ENCODE measurements at regions not wholly inside any gene's neighbourhood (a gene's known extent, or its start where the extent isn't known, plus 50 kb on each side); places are given as distances from the start of the nearest gene placed in this dataset.

DNA sequence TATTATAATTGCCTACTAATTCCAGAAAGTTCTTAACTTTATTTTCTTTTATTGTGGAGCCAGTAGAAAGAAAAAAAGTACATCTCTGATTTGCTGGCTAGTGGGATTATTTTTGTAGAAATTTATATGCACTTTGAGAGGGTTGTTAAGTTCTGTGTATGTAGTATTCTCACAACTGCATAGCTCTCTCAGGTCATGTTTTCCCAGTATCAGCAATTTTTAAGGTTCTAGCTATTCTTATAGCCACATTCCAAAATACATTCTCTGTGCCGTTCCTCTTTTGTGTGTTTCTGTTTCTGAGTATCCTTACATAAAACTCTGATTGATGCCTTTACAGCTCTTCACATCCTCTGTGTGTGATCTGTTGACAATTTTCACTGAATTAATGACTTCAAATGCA is 199.3 kb upstream of the KYNU start:
- TF ChIP-seq, protein P1, sequence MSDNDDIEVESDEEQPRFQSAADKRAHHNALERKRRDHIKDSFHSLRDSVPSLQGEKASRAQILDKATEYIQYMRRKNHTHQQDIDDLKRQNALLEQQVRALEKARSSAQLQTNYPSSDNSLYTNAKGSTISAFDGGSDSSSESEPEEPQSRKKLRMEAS (IDR thresholded peaks at IDR 0.05; ENCODE audit: insufficient read depth, insufficient read length), result no peak
- TF ChIP-seq POLR2AphosphoS5 (IDR thresholded peaks at IDR 0.05; ENCODE audit: insufficient read depth, low read depth, low read length), result no peak
- TF ChIP-seq GATA2 (IDR thresholded peaks at IDR 0.05; ENCODE audit: insufficient read depth, insufficient read length, low read depth, low read length), result no peak
- TF ChIP-seq MYC (IDR thresholded peaks at IDR 0.05; ENCODE audit: low read depth, low read length), result no peak
- no peaks in the 10 kb centered on the region for H3K9me1 ChIP-seq (replicated peaks; ENCODE audit: control insufficient read depth, extremely low read depth, insufficient read depth, low read length)
- no peaks in the 10 kb centered on the region for H3K9me3 ChIP-seq (replicated peaks; ENCODE audit: control insufficient read depth, insufficient read depth, low read length)
- H3K4me2 ChIP-seq (ENCODE audit: insufficient read depth, low read length), result no peak overlapping the region
- H4K20me1 ChIP-seq (replicated peaks; ENCODE audit: control insufficient read depth, extremely low read depth, insufficient read depth, low read length), result no peaks in the 10 kb centered on the region
- H3K79me2 ChIP-seq (ENCODE audit: control insufficient read depth, insufficient read depth, low read length), result no peaks in the 10 kb centered on the region
- no peak overlapping the region for H3K4me3 ChIP-seq (replicated peaks in 1 of 3; ENCODE audit: insufficient read depth in 1 of 3, low read depth in 1 of 3, low read length in 3 of 3)
- ChIA-PET POLR2A (no interaction called here), CTCF (interaction anchor here (6.6 kb wide), 1 partner anchor 311 kb away, joined by 91 read pairs; no protein-coding TSS in a partner anchor)
- dilution Hi-C loops (cut with MboI; ENCODE audit: extremely low pct_ligation_motif_present, low sequenced_read_pairs), result no loop called here
- FAIRE-seq (no peak), DNase-seq (ENCODE audit: low read depth, low spot score) (no peak)
- BruUV-seq (replicated peaks), result no TSS peak
- H3K27ac ChIP-seq (ENCODE audit: insufficient read depth, low read depth, low read length), result no peak overlapping the region
- no peak overlapping the region for H2AFZ ChIP-seq (ENCODE audit: low read depth, low read length)
- no peak overlapping the region for H3K9ac ChIP-seq (replicated peaks; ENCODE audit: extremely low read depth, insufficient read depth, low read length)
- intact Hi-C loops (cut with micrococcal nuclease), result no loop called here
- peaks cover 0 to 3% of the 10 kb centered on the region in 2 experiments for H3K27me3 ChIP-seq (ENCODE audit: control insufficient read depth in 2 of 2, insufficient read depth in 2 of 2, low read length in 2 of 2)
- H3K36me3 ChIP-seq (ENCODE audit: control insufficient read depth in 2 of 2, extremely low read depth in 1 of 2, insufficient read depth in 2 of 2, low read length in 2 of 2), result no peaks in the 10 kb centered on the region
- no peaks in the 10 kb centered on the region for H3K4me1 ChIP-seq (ENCODE audit: control insufficient read depth, extremely low read depth, insufficient read depth, low read length)

DNA sequence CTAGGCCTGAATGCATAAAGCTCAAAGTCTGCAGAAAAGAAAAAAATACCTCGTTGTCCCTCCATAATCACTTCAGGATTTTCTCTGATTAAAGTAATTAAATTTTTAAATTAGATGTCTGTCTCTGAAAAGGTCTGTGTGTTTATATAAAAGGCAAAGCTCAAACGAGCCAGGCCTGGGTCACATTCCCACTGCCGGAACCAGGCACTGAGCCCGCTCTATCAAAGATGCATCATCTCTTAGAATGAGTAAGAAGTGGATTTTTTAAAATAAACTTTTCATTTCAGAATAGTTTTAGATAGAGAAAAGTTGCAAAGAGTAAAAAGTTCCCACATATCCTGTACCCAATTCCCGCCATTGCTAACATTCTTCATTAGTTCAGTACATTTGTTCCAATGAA is 202.1 kb upstream of the KYNU start:
- intact Hi-C loops (cut with micrococcal nuclease), result no loop called here
- Histone ChIP-seq H2AFZ (ENCODE audit: low read depth, low read length) (no peak overlapping the region), H3K9ac (replicated peaks; ENCODE audit: extremely low read depth, insufficient read depth, low read length) (no peak overlapping the region), H3K9me1 (replicated peaks; ENCODE audit: control insufficient read depth, extremely low read depth, insufficient read depth, low read length) (no peaks in the 10 kb centered on the region), H3K9me3 (replicated peaks; ENCODE audit: control insufficient read depth, insufficient read depth, low read length) (no peaks in the 10 kb centered on the region), H3K4me3 (replicated peaks in 1 of 3; ENCODE audit: insufficient read depth in 1 of 3, low read depth in 1 of 3, low read length in 3 of 3) (no peak overlapping the region), H3K36me3 (ENCODE audit: control insufficient read depth in 2 of 2, extremely low read depth in 1 of 2, insufficient read depth in 2 of 2, low read length in 2 of 2) (no peaks in the 10 kb centered on the region), H3K27me3 (ENCODE audit: control insufficient read depth in 2 of 2, insufficient read depth in 2 of 2, low read length in 2 of 2) (no peaks in the 10 kb centered on the region), H4K20me1 (replicated peaks; ENCODE audit: control insufficient read depth, extremely low read depth, insufficient read depth, low read length) (no peaks in the 10 kb centered on the region), H3K27ac (ENCODE audit: insufficient read depth, low read depth, low read length) (no peak overlapping the region), H3K4me1 (ENCODE audit: control insufficient read depth, extremely low read depth, insufficient read depth, low read length) (no peaks in the 10 kb centered on the region), H3K79me2 (ENCODE audit: control insufficient read depth, insufficient read depth, low read length) (no peaks in the 10 kb centered on the region), H3K4me2 (ENCODE audit: insufficient read depth, low read length) (no peak overlapping the region)
- CTCF ChIA-PET, result no interaction called here
- FAIRE-seq (no peak), DNase-seq (ENCODE audit: low read depth, low spot score) (no peak)
- TF ChIP-seq, protein P2, sequence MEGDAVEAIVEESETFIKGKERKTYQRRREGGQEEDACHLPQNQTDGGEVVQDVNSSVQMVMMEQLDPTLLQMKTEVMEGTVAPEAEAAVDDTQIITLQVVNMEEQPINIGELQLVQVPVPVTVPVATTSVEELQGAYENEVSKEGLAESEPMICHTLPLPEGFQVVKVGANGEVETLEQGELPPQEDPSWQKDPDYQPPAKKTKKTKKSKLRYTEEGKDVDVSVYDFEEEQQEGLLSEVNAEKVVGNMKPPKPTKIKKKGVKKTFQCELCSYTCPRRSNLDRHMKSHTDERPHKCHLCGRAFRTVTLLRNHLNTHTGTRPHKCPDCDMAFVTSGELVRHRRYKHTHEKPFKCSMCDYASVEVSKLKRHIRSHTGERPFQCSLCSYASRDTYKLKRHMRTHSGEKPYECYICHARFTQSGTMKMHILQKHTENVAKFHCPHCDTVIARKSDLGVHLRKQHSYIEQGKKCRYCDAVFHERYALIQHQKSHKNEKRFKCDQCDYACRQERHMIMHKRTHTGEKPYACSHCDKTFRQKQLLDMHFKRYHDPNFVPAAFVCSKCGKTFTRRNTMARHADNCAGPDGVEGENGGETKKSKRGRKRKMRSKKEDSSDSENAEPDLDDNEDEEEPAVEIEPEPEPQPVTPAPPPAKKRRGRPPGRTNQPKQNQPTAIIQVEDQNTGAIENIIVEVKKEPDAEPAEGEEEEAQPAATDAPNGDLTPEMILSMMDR (IDR thresholded peaks at IDR 0.05; ENCODE audit: extremely low read depth in 1 of 2, insufficient read depth in 1 of 2, low read depth in 1 of 2, low read length in 2 of 2), result no peak
- TF ChIP-seq FOS (IDR thresholded peaks at IDR 0.05; ENCODE audit: borderline replicate concordance, insufficient read depth, low read length) (no peak), POLR2AphosphoS5 (IDR thresholded peaks at IDR 0.05; ENCODE audit: insufficient read depth, low read depth, low read length) (no peak), POLR2A (IDR thresholded peaks at IDR 0.05; ENCODE audit: low read depth, low read length) (no peak), MYC (IDR thresholded peaks at IDR 0.05; ENCODE audit: low read depth, low read length) (no peak), EZH2 (IDR thresholded peaks at IDR 0.05; ENCODE audit: borderline replicate concordance, low read depth, low read length, severe bottlenecking) (no peak), GATA2 (IDR thresholded peaks at IDR 0.05; ENCODE audit: insufficient read depth, insufficient read length, low read depth, low read length) (no peak), JUN (IDR thresholded peaks at IDR 0.05; ENCODE audit: borderline replicate concordance, insufficient read depth, insufficient read length, low read depth) (no peak)
- TF ChIP-seq, protein P1 (IDR thresholded peaks at IDR 0.05; ENCODE audit: insufficient read depth, insufficient read length), result no peak
- dilution Hi-C loops (cut with MboI; ENCODE audit: extremely low pct_ligation_motif_present, low sequenced_read_pairs), result no loop called here
- POLR2A ChIA-PET, result no interaction called here
- BruUV-seq (replicated peaks), result no TSS peak

All from endothelial cell of umbilical vein (primary cell).